Nephron (organoid): ENCODE measurements at regions not wholly inside any gene's neighbourhood (a gene's known extent, or its start where the extent isn't known, plus 50 kb on each side); places are given as distances from the start of the nearest gene placed in this dataset.

Experiments used
- H3K27ac Mint-ChIP-seq, 3 experiments: 2 replicates each; pipeline ENCODE4 v1.8.0; 2020; ENCODE audit warnings: mixed read lengths in 3 of 3, mild to moderate bottlenecking in 2 of 3, moderate library complexity in 1 of 3
- H3K27me3 Mint-ChIP-seq: 2 replicates; pipeline ENCODE4 v1.8.0; 2021; ENCODE audit warnings: low read depth, mild to moderate bottlenecking, moderate library complexity, mixed read lengths
- H3K36me3 Mint-ChIP-seq: 2 replicates; pipeline ENCODE4 v1.8.0; 2020; ENCODE audit warnings: low read depth, mixed read lengths
- H3K4me1 Mint-ChIP-seq: 2 replicates; pipeline ENCODE4 v1.8.0; 2020; ENCODE audit warnings: mixed read lengths
- H3K4me3 Mint-ChIP-seq, 3 experiments: 2 replicates each; pipeline ENCODE4 v1.8.0; 2020; ENCODE audit warnings: mild to moderate bottlenecking in 3 of 3, mixed read lengths in 3 of 3, moderate library complexity in 2 of 3
- H3K9me3 Mint-ChIP-seq: 2 replicates; pipeline ENCODE4 v1.8.0; 2020; ENCODE audit warnings: mixed read lengths
- TF ChIP-seq, protein P1 (sequence below), 3 experiments: fragments of 200-600 bp; sonication (generic); IDR thresholded peaks; one replicate each; pipeline ENCODE4 v1.5.0; 2021; ENCODE audit warnings: antibody characterized with exemption in 3 of 3; ENCODE audit not compliant: unreplicated experiment in 3 of 3

DNA sequence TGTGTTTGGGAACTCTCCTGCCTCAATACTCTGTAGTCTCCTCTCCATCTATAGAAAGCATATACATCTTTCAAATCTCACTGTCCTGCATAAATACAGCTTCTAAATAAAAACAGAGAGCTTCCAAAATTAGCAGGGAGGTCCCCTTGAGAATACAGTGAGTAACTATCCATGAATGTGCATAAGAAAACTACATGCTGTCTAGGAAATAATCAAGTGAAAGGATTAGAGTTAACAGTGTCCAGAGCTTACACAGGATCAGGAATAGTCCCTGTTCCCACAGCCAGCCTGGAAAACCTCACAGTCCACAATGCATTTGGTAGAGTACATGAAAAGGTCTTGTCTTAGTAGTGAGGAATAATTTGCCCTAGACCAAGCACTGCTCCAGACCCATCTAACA lies 123.0 kb upstream of the POU3F2 start:
- no peaks in the 10 kb centered on the region for H3K9me3 Mint-ChIP-seq
- no peak overlapping the region for H3K4me3 Mint-ChIP-seq
- no peaks in the 10 kb centered on the region for H3K4me1 Mint-ChIP-seq
- TF ChIP-seq, protein P1, sequence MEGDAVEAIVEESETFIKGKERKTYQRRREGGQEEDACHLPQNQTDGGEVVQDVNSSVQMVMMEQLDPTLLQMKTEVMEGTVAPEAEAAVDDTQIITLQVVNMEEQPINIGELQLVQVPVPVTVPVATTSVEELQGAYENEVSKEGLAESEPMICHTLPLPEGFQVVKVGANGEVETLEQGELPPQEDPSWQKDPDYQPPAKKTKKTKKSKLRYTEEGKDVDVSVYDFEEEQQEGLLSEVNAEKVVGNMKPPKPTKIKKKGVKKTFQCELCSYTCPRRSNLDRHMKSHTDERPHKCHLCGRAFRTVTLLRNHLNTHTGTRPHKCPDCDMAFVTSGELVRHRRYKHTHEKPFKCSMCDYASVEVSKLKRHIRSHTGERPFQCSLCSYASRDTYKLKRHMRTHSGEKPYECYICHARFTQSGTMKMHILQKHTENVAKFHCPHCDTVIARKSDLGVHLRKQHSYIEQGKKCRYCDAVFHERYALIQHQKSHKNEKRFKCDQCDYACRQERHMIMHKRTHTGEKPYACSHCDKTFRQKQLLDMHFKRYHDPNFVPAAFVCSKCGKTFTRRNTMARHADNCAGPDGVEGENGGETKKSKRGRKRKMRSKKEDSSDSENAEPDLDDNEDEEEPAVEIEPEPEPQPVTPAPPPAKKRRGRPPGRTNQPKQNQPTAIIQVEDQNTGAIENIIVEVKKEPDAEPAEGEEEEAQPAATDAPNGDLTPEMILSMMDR (IDR thresholded peaks at IDR 0.05; ENCODE audit: unreplicated experiment in 3 of 3), result no peak
- no peaks in the 10 kb centered on the region for H3K36me3 Mint-ChIP-seq
- no peak overlapping the region for H3K27ac Mint-ChIP-seq
- H3K27me3 Mint-ChIP-seq, result peaks cover 7% of the 10 kb centered on the region

DNA sequence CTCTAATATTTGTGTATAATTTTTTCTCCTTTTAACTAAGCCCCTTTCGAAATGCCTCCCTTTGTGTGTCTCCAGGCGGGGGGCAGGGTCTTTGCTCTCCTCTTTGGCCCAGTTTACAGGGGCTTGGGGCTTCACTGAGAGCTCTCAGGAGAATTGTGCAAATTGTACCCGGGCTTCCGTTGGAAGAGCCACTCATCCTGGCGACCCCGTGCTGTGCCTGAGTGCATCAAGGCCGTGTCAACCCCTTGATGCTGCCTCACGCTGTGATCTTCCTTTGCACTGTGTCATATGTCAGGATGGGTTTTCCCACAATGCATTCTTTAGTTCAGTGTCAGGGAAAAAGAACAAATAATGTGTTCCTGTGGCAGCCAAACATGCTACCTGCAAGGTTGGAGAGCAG lies 118.0 kb upstream of the POU3F2 start:
- no peak overlapping the region for H3K27ac Mint-ChIP-seq
- H3K9me3 Mint-ChIP-seq, result no peaks in the 10 kb centered on the region
- no peaks in the 10 kb centered on the region for H3K36me3 Mint-ChIP-seq
- TF ChIP-seq, protein P1 (IDR thresholded peaks at IDR 0.05; ENCODE audit: unreplicated experiment in 3 of 3), result no peak
- no peak overlapping the region for H3K4me3 Mint-ChIP-seq
- no peaks in the 10 kb centered on the region for H3K4me1 Mint-ChIP-seq
- peaks cover 16% of the 10 kb centered on the region for H3K27me3 Mint-ChIP-seq

DNA sequence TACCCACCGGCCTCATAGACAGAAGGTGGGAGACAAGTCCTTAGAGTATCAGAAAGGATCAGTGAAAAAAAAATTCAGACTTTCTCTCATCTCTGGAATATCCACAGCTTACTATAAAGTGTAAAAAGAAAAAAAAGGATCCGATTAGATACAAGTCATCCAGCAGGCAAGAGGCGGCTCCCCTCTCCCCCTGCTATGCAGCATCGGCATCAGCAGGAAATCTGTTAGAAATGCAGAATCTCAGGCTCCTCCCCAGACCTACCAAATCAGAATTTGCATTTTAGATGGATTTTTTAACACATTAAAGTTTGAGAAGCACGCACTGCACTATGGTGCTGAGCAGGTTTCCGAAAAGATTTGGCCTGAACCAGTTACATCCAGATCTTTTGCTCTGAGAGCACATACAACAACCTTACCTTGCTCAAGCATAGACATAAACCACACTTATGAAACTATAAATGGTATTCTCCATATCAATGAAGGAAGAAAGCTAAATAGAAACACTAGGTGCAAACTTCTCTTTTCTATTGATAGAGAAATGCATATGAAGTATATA lies 117.0 kb upstream of the POU3F2 start:
- Mint-ChIP-seq H3K27me3 (peaks cover 16% of the 10 kb centered on the region), H3K9me3 (no peaks in the 10 kb centered on the region)

DNA sequence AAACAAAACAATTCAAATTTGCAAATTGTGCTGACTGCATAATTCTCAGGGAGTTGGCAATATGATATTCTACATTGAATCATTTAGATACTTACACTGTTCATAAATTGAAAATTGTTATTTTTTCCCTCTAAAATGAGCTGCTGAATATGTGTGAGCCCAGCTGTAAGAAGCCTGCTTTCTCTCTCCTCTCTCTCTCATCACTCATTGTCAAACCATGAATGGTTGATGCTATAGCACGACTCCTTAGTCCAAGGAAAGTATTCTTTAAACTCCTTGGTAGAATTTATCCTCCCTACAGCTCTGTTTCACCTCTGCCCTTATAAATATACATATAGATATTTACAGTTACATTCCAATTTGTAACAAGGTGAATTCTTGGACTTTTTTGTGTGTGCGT lies 116.4 kb upstream of the POU3F2 start:
- Mint-ChIP-seq H3K27me3 (peaks cover 16% of the 10 kb centered on the region), H3K36me3 (no peaks in the 10 kb centered on the region), H3K9me3 (no peaks in the 10 kb centered on the region), H3K27ac (no peak overlapping the region), H3K4me3 (no peak overlapping the region), H3K4me1 (no peaks in the 10 kb centered on the region)
- TF ChIP-seq, protein P1 (IDR thresholded peaks at IDR 0.05; ENCODE audit: unreplicated experiment in 3 of 3), result no peak

More for the DNA sequence above, 117.0 kb upstream of the POU3F2 start:
- Mint-ChIP-seq H3K27ac (no peak overlapping the region), H3K4me3 (no peak overlapping the region), H3K4me1 (no peaks in the 10 kb centered on the region), H3K36me3 (no peaks in the 10 kb centered on the region)
- TF ChIP-seq, protein P1 (IDR thresholded peaks at IDR 0.05; ENCODE audit: unreplicated experiment in 3 of 3), result no peak

DNA sequence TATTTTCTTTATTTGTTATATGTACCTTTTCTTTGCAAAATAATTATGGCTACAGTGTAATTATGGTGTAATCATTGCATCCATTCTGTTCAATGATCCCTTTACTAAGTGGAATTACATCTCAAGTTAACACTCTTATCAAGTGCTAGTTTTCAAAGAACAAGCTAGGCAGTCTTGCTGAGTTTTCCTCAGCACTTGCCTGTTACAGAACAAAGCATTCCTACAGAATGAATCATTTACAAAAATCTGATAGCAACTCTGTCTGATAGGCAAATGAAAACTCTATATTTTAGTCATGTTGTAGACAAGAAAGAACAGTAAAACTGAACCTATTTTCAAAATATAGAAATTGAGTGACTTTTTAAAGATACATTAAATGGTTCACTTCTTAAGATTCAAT lies 109.8 kb upstream of the POU3F2 start:
- H3K4me3 Mint-ChIP-seq, result no peak overlapping the region
- no peaks in the 10 kb centered on the region for H3K36me3 Mint-ChIP-seq
- H3K4me1 Mint-ChIP-seq, result no peaks in the 10 kb centered on the region
- H3K27ac Mint-ChIP-seq, result no peak overlapping the region
- no peaks in the 10 kb centered on the region for H3K9me3 Mint-ChIP-seq
- H3K27me3 Mint-ChIP-seq, result no peaks in the 10 kb centered on the region
- TF ChIP-seq, protein P1 (IDR thresholded peaks at IDR 0.05; ENCODE audit: unreplicated experiment in 3 of 3), result no peak

DNA sequence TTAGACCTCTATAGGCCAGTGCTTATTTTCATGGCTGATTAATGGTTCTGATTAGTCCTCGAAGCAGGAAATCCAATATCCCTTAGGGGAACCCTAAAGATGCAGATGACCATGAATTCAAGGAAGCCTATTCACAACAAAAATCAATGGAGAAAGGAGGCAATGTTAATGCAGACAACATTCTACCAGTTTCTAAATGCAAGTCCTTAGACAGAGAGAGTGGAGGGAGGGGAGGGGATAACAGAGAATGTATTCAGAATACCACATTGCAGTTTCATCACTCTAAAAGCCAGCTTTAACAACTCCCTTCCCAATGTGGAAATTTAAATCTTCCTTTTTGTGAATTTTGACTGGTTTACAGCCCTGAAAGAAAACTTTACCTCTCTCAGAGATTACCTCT lies 87.1 kb upstream of the POU3F2 start:
- no peak overlapping the region for H3K4me3 Mint-ChIP-seq
- no peak overlapping the region for H3K27ac Mint-ChIP-seq

More for the DNA sequence above, 87.1 kb upstream of the POU3F2 start:
- Mint-ChIP-seq H3K9me3 (peaks cover 3% of the 10 kb centered on the region), H3K27me3 (no peaks in the 10 kb centered on the region), H3K36me3 (no peaks in the 10 kb centered on the region), H3K4me1 (no peaks in the 10 kb centered on the region)
- TF ChIP-seq, protein P1 (IDR thresholded peaks at IDR 0.05; ENCODE audit: unreplicated experiment in 3 of 3), result no peak
